ENCODE measurements at regions not wholly inside any gene's neighbourhood (a gene's known extent, or its start where the extent isn't known, plus 50 kb on each side); places are given as distances from the start of the nearest gene placed in this dataset.

DNA sequence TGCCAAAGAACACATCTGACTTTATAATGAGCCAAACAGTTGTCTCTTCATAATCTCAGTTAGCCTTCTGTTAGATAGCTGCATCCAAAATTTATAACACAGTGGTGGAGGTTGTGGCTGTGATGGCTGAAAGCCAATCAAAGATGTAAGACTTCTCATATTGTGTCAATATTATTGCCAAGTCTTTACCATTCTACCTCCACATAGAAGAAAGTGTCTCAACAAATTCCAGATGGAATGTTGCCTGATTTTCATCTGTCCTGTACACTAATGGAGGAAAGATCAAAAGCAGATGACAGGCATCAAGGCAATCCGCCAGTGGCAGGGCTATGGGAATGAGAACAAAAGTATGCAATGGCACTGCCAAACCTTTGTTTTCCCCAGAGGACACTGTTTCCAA, 813.1 kb upstream of the NOVA1 start:
- Histone ChIP-seq H3K4me3 (no peak overlapping the region), H3K4me1 (no peaks in the 10 kb centered on the region), H3K27me3 (no peaks in the 10 kb centered on the region), H3K36me3 (ENCODE audit: low read depth, missing control alignments) (no peaks in the 10 kb centered on the region), H3K9me3 (no peaks in the 10 kb centered on the region), H3K27ac (no peak overlapping the region)
- no peak for DNase-seq
- WGBS, 2 donors, result 43 to 69% methylated on average over 1 of the region's 1 CpG
- intact Hi-C loops (cut with DNase I; ENCODE audit: low total_unique reads), result no loop called here
- TF ChIP-seq POLR2A (IDR thresholded peaks at IDR 0.05), result no peak
- TF ChIP-seq, protein P1, sequence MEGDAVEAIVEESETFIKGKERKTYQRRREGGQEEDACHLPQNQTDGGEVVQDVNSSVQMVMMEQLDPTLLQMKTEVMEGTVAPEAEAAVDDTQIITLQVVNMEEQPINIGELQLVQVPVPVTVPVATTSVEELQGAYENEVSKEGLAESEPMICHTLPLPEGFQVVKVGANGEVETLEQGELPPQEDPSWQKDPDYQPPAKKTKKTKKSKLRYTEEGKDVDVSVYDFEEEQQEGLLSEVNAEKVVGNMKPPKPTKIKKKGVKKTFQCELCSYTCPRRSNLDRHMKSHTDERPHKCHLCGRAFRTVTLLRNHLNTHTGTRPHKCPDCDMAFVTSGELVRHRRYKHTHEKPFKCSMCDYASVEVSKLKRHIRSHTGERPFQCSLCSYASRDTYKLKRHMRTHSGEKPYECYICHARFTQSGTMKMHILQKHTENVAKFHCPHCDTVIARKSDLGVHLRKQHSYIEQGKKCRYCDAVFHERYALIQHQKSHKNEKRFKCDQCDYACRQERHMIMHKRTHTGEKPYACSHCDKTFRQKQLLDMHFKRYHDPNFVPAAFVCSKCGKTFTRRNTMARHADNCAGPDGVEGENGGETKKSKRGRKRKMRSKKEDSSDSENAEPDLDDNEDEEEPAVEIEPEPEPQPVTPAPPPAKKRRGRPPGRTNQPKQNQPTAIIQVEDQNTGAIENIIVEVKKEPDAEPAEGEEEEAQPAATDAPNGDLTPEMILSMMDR (IDR thresholded peaks at IDR 0.05), result no peak

DNA sequence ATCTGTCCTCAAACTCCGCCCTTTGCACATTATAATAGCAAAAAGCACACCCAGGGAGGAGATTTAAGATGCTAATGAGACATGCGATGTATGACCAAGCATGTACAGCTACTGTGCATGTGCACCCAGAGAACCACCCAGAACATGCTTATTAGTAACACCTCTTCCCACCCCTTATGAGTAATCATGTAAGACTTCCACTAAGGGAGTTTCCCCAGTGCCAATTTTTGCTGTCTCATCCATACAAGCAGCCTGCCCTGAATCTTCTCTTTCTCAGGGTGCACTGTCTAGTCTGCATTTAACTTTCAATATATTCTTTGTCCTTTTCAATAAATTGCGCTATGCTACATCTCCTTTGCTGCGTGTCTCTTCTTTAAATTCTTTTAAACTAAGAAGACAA, 830.0 kb upstream of the NOVA1 start:
- 80 to 81% methylated on average over 4 of the region's 4 CpGs for WGBS, 2 donors
- DNase-seq, result no peak

DNA sequence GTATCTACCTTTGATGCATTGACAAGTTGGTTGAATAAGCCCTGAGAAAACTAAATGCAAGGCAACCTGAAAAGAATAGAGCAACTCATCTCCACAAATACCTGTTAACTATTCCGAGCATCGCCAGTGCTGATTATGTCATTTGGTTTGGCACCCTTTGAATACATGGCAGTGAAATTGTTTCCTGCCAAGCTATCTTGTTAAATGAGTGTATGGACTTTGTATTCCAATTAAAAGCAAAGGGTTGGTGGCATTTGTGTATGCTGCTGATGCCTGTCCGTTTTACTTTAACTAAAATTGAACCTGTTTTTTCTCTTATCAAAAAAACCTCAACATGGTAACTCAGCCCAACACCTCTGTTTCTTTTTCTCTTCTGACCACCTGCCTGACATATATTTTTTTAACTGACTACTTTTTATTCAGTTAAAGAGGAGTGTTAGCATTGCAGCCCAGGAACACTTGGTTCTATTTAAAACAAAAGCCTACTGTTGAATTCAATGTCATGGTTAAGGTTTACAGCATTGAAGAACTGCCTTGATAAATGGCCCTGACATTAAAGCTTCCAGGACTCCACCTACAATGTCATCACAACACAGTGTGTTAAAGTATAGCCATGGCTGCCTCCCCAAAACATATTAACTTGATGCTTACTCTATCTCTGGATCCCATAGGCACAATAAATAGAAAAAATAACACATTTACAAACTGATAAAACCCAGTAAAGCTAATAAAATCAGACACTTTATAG, 838.3 kb upstream of the NOVA1 start:
- H3K4me3 ChIP-seq, result no peak overlapping the region
- H3K4me1 ChIP-seq, result no peaks in the 10 kb centered on the region
- H3K27me3 ChIP-seq, result no peaks in the 10 kb centered on the region
- WGBS, 2 donors, result 84 to 88% methylated on average over 3 of the region's 3 CpGs
- no peaks in the 10 kb centered on the region for H3K9me3 ChIP-seq
- DNase-seq, result no peak
- H3K27ac ChIP-seq, result no peak overlapping the region
- intact Hi-C loops (cut with DNase I; ENCODE audit: low total_unique reads), result no loop called here
- no peaks in the 10 kb centered on the region for H3K36me3 ChIP-seq (ENCODE audit: low read depth, missing control alignments)
- TF ChIP-seq, protein P1 (IDR thresholded peaks at IDR 0.05), result no peak
- TF ChIP-seq POLR2A (IDR thresholded peaks at IDR 0.05), result no peak

More for the DNA sequence above, 830.0 kb upstream of the NOVA1 start:
- Histone ChIP-seq H3K4me1 (no peaks in the 10 kb centered on the region), H3K27ac (no peak overlapping the region), H3K9me3 (no peaks in the 10 kb centered on the region), H3K27me3 (no peaks in the 10 kb centered on the region), H3K4me3 (no peak overlapping the region), H3K36me3 (ENCODE audit: low read depth, missing control alignments) (no peaks in the 10 kb centered on the region)
- intact Hi-C loops (cut with DNase I; ENCODE audit: low total_unique reads), result no loop called here
- TF ChIP-seq, protein P1 (IDR thresholded peaks at IDR 0.05), result no peak
- no peak for TF ChIP-seq POLR2A (IDR thresholded peaks at IDR 0.05)

DNA sequence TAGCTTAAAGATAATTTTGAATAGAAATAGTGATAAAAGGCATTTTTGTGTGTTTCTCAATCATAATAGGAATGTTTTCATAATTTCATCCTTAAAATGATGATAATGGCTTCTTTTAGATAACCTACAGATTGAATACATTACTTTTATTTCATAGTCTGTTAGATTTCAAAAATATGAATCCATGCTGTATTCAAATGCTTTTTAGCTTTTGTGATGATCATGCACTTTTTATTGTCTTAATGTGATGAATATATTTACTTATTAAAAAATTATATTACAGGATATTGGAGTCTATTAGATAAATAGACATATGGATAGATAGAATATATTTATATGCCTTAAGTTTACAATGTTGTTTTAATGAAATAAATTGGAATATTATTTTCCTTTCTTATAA, 886.8 kb upstream of the NOVA1 start:
- DNase-seq, result no peak
- Histone ChIP-seq H3K36me3 (ENCODE audit: low read depth, missing control alignments) (no peaks in the 10 kb centered on the region), H3K9me3 (no peaks in the 10 kb centered on the region), H3K27ac (no peak overlapping the region), H3K4me1 (no peaks in the 10 kb centered on the region), H3K27me3 (no peaks in the 10 kb centered on the region), H3K4me3 (no peak overlapping the region)
- intact Hi-C loops (cut with DNase I; ENCODE audit: low total_unique reads), result no loop called here
- TF ChIP-seq POLR2A (IDR thresholded peaks at IDR 0.05), result no peak
- TF ChIP-seq, protein P1 (IDR thresholded peaks at IDR 0.05), result no peak

DNA sequence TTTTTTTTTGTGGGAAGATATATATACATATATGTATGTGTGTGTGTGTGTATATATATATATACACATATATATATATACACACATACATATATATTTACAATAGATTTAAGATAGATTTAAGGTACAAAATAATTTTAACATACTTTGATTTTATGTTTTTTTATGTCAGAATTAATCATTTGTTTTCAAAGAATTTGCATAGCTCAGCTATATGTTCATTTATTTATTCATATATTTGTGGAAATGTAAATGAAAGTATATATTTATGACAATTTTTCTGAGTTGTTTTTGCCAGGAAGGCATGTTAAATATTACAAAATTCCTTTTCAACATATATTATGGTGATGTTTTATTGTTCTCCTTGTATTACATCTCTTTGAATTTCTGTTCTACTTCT, 887.4 kb upstream of the NOVA1 start:
- TF ChIP-seq POLR2A (IDR thresholded peaks at IDR 0.05), result no peak
- TF ChIP-seq, protein P1 (IDR thresholded peaks at IDR 0.05), result no peak
- no peaks in the 10 kb centered on the region for H3K4me1 ChIP-seq
- no peaks in the 10 kb centered on the region for H3K9me3 ChIP-seq
- intact Hi-C loops (cut with DNase I; ENCODE audit: low total_unique reads), result no loop called here
- H3K4me3 ChIP-seq, result no peak overlapping the region
- no peaks in the 10 kb centered on the region for H3K36me3 ChIP-seq (ENCODE audit: low read depth, missing control alignments)
- H3K27ac ChIP-seq, result no peak overlapping the region
- H3K27me3 ChIP-seq, result no peaks in the 10 kb centered on the region
- no peak for DNase-seq
